ENCODE measurements at regions not wholly inside any gene's neighbourhood (a gene's known extent, or its start where the extent isn't known, plus 50 kb on each side); places are given as distances from the start of the nearest gene placed in this dataset.

DNA sequence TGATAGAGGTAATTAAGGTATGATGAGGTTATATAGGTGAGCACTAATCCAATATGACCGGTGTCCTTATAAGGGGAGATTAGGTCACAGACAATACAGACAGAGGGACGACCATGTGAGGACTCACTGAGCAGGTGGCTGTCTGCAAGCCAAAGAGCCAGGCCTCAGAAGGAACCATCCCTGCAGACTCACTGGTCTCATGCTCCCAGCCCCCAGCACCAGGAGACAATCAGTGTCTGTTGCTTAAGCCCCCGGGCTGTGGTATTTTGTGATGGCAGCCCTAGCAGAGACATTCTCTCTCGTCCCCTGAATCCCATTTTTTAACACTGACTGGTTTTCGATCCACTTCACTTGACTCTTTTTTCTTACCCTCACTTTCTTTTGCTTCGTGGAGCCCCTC, 51.9 kb upstream of the PABPC3 start (continued):
- TF ChIP-seq ZBTB33 (CRISPR knock-in tag; IDR thresholded peaks at IDR 0.05), result no peak
- TF ChIP-seq ZNF788 (CRISPR knock-in tag; IDR thresholded peaks at IDR 0.05; ENCODE audit: borderline replicate concordance), result no peak
- TF ChIP-seq ZBTB42 (CRISPR knock-in tag; IDR thresholded peaks at IDR 0.05), result no peak
- TF ChIP-seq ZNF333 (CRISPR knock-in tag; IDR thresholded peaks at IDR 0.05; ENCODE audit: borderline replicate concordance), result no peak

Small RNA genes lying in the stretch of these regions (small RNA-seq; reads per million reads assigned to genes)
- 0 reads per million in 3 experiments for gene AL590099.1 (ENCODE audit: insufficient read depth in 2 of 3, insufficient read length in 3 of 3, low read depth in 2 of 3, low replicate concordance in 1 of 3)
- 0 reads per million in 3 experiments for gene LSP1P1 (ENCODE audit: insufficient read depth in 2 of 3, insufficient read length in 3 of 3, low read depth in 2 of 3, low replicate concordance in 1 of 3)
